Activated CD4-positive, alpha-beta T cell treated with anti-CD3 and anti-CD28 coated beads, Interleukin-2, amount 50 U/mL, for 4 hours (primary cell): ENCODE measurements at regions not wholly inside any gene's neighbourhood (a gene's known extent, or its start where the extent isn't known, plus 50 kb on each side); places are given as distances from the start of the nearest gene placed in this dataset.

Source experiments
- DNase-seq, 2 experiments: peaks; one replicate each; pipeline ENCODE4 v3.0.0-alpha.2; 2020

- no peak for DNase-seq
Observed at GRCh38 chr9:14466429-14466818, 152.5 kb upstream of the NFIB start.

GRCh38 chr9:14462950-14463349 is 149.0 kb upstream of the NFIB start:
- DNase-seq, result no peak

GRCh38 chr9:14455243-14455642 is 141.3 kb upstream of the NFIB start:
- no peak for DNase-seq

- DNase-seq, result no peak
Observed at GRCh38 chr9:14453286-14453685, 139.3 kb upstream of the NFIB start.

- DNase-seq, result no peak
Observed at GRCh38 chr9:14452539-14452938, 138.6 kb upstream of the NFIB start.

GRCh38 chr9:14451949-14452348 is 138.0 kb upstream of the NFIB start:
- DNase-seq, result no peak

- DNase-seq, result no peak
Observed at GRCh38 chr9:14447103-14447502, 133.2 kb upstream of the NFIB start.

- no peak for DNase-seq
Observed at GRCh38 chr9:14445946-14446345, 132.0 kb upstream of the NFIB start.

- DNase-seq, result no peak
Observed at GRCh38 chr9:14442956-14443355, 129.0 kb upstream of the NFIB start.

- DNase-seq, result no peak
Observed at GRCh38 chr9:14441976-14442651, 128.2 kb upstream of the NFIB start.

GRCh38 chr9:14441115-14441514 is 127.2 kb upstream of the NFIB start:
- no peak for DNase-seq

GRCh38 chr9:14440062-14440461 is 126.1 kb upstream of the NFIB start:
- DNase-seq, result no peak

GRCh38 chr9:14439555-14439954 is 125.6 kb upstream of the NFIB start:
- DNase-seq, result no peak

GRCh38 chr9:14438232-14439021 is 124.5 kb upstream of the NFIB start:
- no peak for DNase-seq

- DNase-seq, result no peak
Observed at GRCh38 chr9:14437354-14438231, 123.7 kb upstream of the NFIB start.

GRCh38 chr9:14435871-14436270 is 121.9 kb upstream of the NFIB start:
- no peak for DNase-seq

GRCh38 chr9:14434971-14435718 is 121.2 kb upstream of the NFIB start:
- DNase-seq, result no peak

GRCh38 chr9:14434158-14434504 is 120.2 kb upstream of the NFIB start:
- no peak for DNase-seq

GRCh38 chr9:14433351-14434157 is 119.6 kb upstream of the NFIB start:
- DNase-seq, result no peak

GRCh38 chr9:14432666-14433350 is 118.9 kb upstream of the NFIB start:
- no peak for DNase-seq

- peak in 1 of 2 experiments; percentile 1 for DNase-seq
Observed at GRCh38 chr9:14428781-14429230, 114.9 kb upstream of the NFIB start.
